Ectodermal cell (in vitro differentiated cells): ENCODE measurements at regions not wholly inside any gene's neighbourhood (a gene's known extent, or its start where the extent isn't known, plus 50 kb on each side); places are given as distances from the start of the nearest gene placed in this dataset.

Experiments used
- H3K27ac ChIP-seq: 2 replicates; pipeline ENCODE4 v1.7.0; 2013; ENCODE audit warnings: mild to moderate bottlenecking, low read depth, low read length; ENCODE audit not compliant: insufficient read depth, poor library complexity, severe bottlenecking
- H3K27me3 ChIP-seq: 2 replicates; pipeline ENCODE4 v1.7.0; 2013; ENCODE audit warnings: mild to moderate bottlenecking, low read length; ENCODE audit not compliant: insufficient read depth, control insufficient read depth, poor library complexity, severe bottlenecking
- H3K36me3 ChIP-seq: one replicate; pipeline ENCODE4 v1.7.0; 2013; ENCODE audit warnings: low read length; ENCODE audit not compliant: control insufficient read depth, insufficient read depth
- H3K4me1 ChIP-seq: one replicate; pipeline ENCODE4 v1.7.0; 2013; ENCODE audit warnings: low read length; ENCODE audit not compliant: control insufficient read depth, insufficient read depth
- H3K4me3 ChIP-seq: 2 replicates; pipeline ENCODE4 v1.7.0; 2013; ENCODE audit warnings: low read depth, low read length, control low read depth; ENCODE audit not compliant: insufficient read depth
- H3K9me3 ChIP-seq: 2 replicates; pipeline ENCODE4 v1.7.0; 2013; ENCODE audit warnings: mild to moderate bottlenecking, low read length, moderate library complexity; ENCODE audit not compliant: control insufficient read depth
- WGBS, 2 experiments: methylation state at CpG; one replicate each; pipeline ENCODE4 v1.1.7; 2013; ENCODE audit warnings: missing lambda C conversion rate in 2 of 2; 5-methylcytosine and 5-hydroxymethylcytosine counted together

- Histone ChIP-seq H3K27ac (no peak overlapping the region), H3K27me3 (no peaks in the 10 kb centered on the region), H3K4me3 (no peak overlapping the region), H3K9me3 (no peaks in the 10 kb centered on the region), H3K36me3 (no peaks in the 10 kb centered on the region), H3K4me1 (no peaks in the 10 kb centered on the region)
- WGBS, 2 experiments: 92 to 96% methylated on average over 6 of the region's 6 CpGs
Measured at GRCh38 chr1:229851511-229851910, 215.5 kb upstream of the GALNT2 start.

GRCh38 chr1:229853751-229854150 lies 213.3 kb upstream of the GALNT2 start:
- Histone ChIP-seq H3K4me1 (no peaks in the 10 kb centered on the region), H3K9me3 (no peaks in the 10 kb centered on the region), H3K36me3 (no peaks in the 10 kb centered on the region), H3K27ac (no peak overlapping the region), H3K4me3 (no peak overlapping the region), H3K27me3 (no peaks in the 10 kb centered on the region)
- 74 to 78% methylated on average over 3 of the region's 3 CpGs for WGBS, 2 experiments

- no peaks in the 10 kb centered on the region for H3K4me1 ChIP-seq
- no peak overlapping the region for H3K27ac ChIP-seq
- H3K27me3 ChIP-seq: no peaks in the 10 kb centered on the region
- no peak overlapping the region for H3K4me3 ChIP-seq
- WGBS, 2 experiments: 89 to 91% methylated on average over 1 of the region's 1 CpG
- no peaks in the 10 kb centered on the region for H3K9me3 ChIP-seq
- no peaks in the 10 kb centered on the region for H3K36me3 ChIP-seq
Measured at GRCh38 chr1:229854620-229855019, 212.4 kb upstream of the GALNT2 start.

- H3K9me3 ChIP-seq: no peaks in the 10 kb centered on the region
- H3K27ac ChIP-seq: no peak overlapping the region
- no peak overlapping the region for H3K4me3 ChIP-seq
- WGBS, 2 experiments: 74 to 76% methylated on average over 7 of the region's 7 CpGs
- H3K27me3 ChIP-seq: no peaks in the 10 kb centered on the region
- peaks cover 3% of the 10 kb centered on the region for H3K4me1 ChIP-seq
- H3K36me3 ChIP-seq: no peaks in the 10 kb centered on the region
Measured at GRCh38 chr1:229856009-229856650, 210.9 kb upstream of the GALNT2 start.

GRCh38 chr1:229857585-229857984 lies 209.5 kb upstream of the GALNT2 start:
- Histone ChIP-seq H3K9me3 (no peaks in the 10 kb centered on the region), H3K36me3 (no peaks in the 10 kb centered on the region), H3K4me1 (peaks cover 16% of the 10 kb centered on the region), H3K4me3 (no peak overlapping the region), H3K27me3 (no peaks in the 10 kb centered on the region), H3K27ac (no peak overlapping the region)
- 92 to 96% methylated on average over 4 of the region's 4 CpGs for WGBS, 2 experiments

GRCh38 chr1:229859026-229859425 lies 208.0 kb upstream of the GALNT2 start:
- Histone ChIP-seq H3K4me3 (no peak overlapping the region), H3K27me3 (no peaks in the 10 kb centered on the region), H3K4me1 (peaks cover 16% of the 10 kb centered on the region), H3K27ac (no peak overlapping the region), H3K9me3 (no peaks in the 10 kb centered on the region), H3K36me3 (no peaks in the 10 kb centered on the region)
- WGBS, 2 experiments: 92 to 95% methylated on average over 5 of the region's 5 CpGs

- Histone ChIP-seq H3K4me1 (peaks cover 16% of the 10 kb centered on the region), H3K36me3 (no peaks in the 10 kb centered on the region), H3K27me3 (no peaks in the 10 kb centered on the region), H3K27ac (no peak overlapping the region), H3K9me3 (no peaks in the 10 kb centered on the region), H3K4me3 (no peak overlapping the region)
- 86 to 92% methylated on average over 6 of the region's 6 CpGs for WGBS, 2 experiments
Measured at GRCh38 chr1:229860926-229861325, 206.1 kb upstream of the GALNT2 start.

- no peak overlapping the region for H3K27ac ChIP-seq
- H3K4me1 ChIP-seq: peaks cover 16% of the 10 kb centered on the region
- H3K9me3 ChIP-seq: no peaks in the 10 kb centered on the region
- H3K27me3 ChIP-seq: no peaks in the 10 kb centered on the region
- H3K36me3 ChIP-seq: no peaks in the 10 kb centered on the region
- H3K4me3 ChIP-seq: no peak overlapping the region
- 36 to 38% methylated on average over 15 of the region's 15 CpGs for WGBS, 2 experiments
Measured at GRCh38 chr1:229862017-229862774, 204.8 kb upstream of the GALNT2 start.

GRCh38 chr1:229863651-229864545 lies 203.1 kb upstream of the GALNT2 start:
- Histone ChIP-seq H3K27ac (no peak overlapping the region), H3K27me3 (no peaks in the 10 kb centered on the region), H3K36me3 (no peaks in the 10 kb centered on the region), H3K9me3 (no peaks in the 10 kb centered on the region), H3K4me1 (peaks cover 16% of the 10 kb centered on the region), H3K4me3 (no peak overlapping the region)
- WGBS, 2 experiments: 72 to 74% methylated on average over 16 of the region's 16 CpGs

GRCh38 chr1:229864686-229865230 lies 202.3 kb upstream of the GALNT2 start:
- Histone ChIP-seq H3K36me3 (no peaks in the 10 kb centered on the region), H3K4me3 (no peak overlapping the region), H3K27ac (no peak overlapping the region), H3K4me1 (peaks cover 22% of the 10 kb centered on the region), H3K9me3 (no peaks in the 10 kb centered on the region), H3K27me3 (no peaks in the 10 kb centered on the region)
- 92% methylated on average over 15 of the region's 15 CpGs for WGBS, 2 experiments
